ENCODE measurements at regions not wholly inside any gene's neighbourhood (a gene's known extent, or its start where the extent isn't known, plus 50 kb on each side); places are given as distances from the start of the nearest gene placed in this dataset.

DNA sequence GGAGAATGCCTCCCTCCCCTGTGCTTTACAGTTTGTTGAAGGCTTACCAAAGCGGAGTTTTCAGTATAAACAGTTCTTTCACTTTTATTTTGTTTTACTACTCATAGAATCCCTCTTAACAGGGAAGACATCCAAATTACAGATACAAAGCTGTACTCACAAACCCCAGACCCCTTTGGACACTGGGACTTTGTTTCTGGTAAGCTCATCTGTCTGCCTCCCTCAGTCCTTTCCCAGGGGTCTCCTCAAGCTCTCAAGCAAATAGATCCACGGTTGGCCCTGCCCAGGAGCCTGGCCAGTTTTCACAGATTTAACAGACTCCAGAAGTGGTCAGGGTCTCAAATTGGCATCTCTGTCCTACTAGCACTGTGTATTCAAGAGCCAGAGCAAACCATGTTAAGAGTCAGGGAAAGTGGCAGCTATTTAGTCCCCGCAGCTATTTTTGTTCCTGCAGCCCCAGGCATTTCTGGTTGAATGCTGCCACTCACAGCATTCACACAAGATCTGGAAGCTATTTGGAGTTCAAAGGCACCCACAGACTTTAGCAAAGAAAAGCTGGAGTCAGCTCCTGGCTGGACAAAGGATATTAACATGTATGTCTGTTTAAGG lies 54.2 kb downstream of the TMEM100 start:
- TF ChIP-seq, protein P1, sequence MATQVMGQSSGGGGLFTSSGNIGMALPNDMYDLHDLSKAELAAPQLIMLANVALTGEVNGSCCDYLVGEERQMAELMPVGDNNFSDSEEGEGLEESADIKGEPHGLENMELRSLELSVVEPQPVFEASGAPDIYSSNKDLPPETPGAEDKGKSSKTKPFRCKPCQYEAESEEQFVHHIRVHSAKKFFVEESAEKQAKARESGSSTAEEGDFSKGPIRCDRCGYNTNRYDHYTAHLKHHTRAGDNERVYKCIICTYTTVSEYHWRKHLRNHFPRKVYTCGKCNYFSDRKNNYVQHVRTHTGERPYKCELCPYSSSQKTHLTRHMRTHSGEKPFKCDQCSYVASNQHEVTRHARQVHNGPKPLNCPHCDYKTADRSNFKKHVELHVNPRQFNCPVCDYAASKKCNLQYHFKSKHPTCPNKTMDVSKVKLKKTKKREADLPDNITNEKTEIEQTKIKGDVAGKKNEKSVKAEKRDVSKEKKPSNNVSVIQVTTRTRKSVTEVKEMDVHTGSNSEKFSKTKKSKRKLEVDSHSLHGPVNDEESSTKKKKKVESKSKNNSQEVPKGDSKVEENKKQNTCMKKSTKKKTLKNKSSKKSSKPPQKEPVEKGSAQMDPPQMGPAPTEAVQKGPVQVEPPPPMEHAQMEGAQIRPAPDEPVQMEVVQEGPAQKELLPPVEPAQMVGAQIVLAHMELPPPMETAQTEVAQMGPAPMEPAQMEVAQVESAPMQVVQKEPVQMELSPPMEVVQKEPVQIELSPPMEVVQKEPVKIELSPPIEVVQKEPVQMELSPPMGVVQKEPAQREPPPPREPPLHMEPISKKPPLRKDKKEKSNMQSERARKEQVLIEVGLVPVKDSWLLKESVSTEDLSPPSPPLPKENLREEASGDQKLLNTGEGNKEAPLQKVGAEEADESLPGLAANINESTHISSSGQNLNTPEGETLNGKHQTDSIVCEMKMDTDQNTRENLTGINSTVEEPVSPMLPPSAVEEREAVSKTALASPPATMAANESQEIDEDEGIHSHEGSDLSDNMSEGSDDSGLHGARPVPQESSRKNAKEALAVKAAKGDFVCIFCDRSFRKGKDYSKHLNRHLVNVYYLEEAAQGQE (IDR thresholded peaks at IDR 0.05; ENCODE audit: low read depth), result no peak
- TF ChIP-seq RAD21 (IDR thresholded peaks at IDR 0.05; ENCODE audit: low read depth) (no peak), NFIC (IDR thresholded peaks at IDR 0.05) (no peak), ZBTB7A (IDR thresholded peaks at IDR 0.05; ENCODE audit: low read depth) (no peak), TCF12 (IDR thresholded peaks at IDR 0.05; ENCODE audit: low read depth) (no peak), CREB1 (IDR thresholded peaks at IDR 0.05; ENCODE audit: low read depth) (no peak)
- TF ChIP-seq, protein P2, sequence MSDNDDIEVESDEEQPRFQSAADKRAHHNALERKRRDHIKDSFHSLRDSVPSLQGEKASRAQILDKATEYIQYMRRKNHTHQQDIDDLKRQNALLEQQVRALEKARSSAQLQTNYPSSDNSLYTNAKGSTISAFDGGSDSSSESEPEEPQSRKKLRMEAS (IDR thresholded peaks at IDR 0.05), result no peak

DNA sequence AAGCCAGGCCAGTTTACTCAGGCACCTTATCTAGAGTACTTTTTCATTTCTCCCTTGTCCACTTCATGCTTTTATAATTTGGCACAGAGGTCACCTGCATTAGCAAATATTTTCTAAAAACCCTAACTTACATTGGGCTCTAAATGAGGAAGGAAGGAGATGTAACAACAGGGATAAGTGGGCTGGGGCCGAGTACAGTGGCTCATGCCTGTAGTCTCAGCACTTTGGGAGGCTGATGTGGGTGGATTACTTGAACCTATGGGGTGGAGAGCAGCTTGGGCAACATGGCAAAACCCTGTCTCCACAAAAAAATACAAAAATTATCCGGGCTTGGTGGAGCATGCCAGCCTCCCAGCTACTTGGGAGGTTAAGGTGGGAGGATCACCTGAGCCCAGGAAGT lies 55.9 kb downstream of the TMEM100 start:
- TF ChIP-seq NFIC (IDR thresholded peaks at IDR 0.05), result no peak

DNA sequence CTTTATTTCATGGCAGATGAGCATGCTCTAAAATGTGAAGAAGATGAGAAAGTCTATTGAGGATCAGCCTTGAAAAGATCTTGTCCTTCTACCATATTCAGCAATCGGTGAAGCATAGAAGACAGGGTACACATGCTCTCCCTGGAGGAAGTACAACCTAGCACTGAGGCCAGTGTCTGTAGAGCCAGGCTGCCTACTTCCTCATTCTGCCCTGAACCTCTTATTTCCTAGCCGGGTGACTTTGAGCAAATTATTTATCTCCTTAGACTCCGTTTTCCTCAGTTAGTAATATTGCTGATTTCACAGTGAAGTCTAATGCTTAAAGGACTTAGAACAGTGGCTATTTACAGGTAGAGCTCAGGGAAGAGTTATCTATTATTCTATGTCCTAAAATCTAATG lies 58.4 kb downstream of the TMEM100 start:
- TF ChIP-seq TAF1 (IDR thresholded peaks at IDR 0.05; ENCODE audit: low read depth) (no peak), ZBTB7A (IDR thresholded peaks at IDR 0.05; ENCODE audit: low read depth) (no peak), EGR1 (IDR thresholded peaks at IDR 0.05) (no peak), TEAD4 (IDR thresholded peaks at IDR 0.05) (no peak), FOXM1 (IDR thresholded peaks at IDR 0.05; ENCODE audit: borderline replicate concordance, low read depth) (no peak), YY1 (IDR thresholded peaks at IDR 0.05; ENCODE audit: low read depth) (no peak), CREB1 (IDR thresholded peaks at IDR 0.05; ENCODE audit: low read depth) (no peak), RAD21 (IDR thresholded peaks at IDR 0.05; ENCODE audit: low read depth) (no peak), EP300 (IDR thresholded peaks at IDR 0.05; ENCODE audit: borderline replicate concordance) (no peak)
- TF ChIP-seq, protein P1 (IDR thresholded peaks at IDR 0.05; ENCODE audit: low read depth), result no peak

DNA sequence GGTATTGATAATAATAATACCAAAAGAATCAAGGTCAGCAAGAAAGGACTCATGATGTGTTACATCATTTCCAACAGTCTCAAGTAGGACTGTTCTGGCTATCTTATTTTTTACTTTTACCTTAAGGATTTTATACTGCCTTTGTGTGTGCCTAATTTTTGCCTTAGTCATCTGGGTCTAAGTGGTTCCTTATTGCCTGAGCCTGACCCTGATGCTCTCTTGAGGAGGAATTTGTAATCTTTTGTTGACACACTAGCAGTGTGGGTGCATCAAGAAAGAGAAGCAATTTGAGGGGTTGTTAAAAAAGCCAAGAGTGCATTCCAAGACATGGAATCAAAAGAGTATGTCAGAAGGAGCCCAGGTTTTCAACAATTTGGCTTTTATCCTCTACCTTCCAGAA lies 59.3 kb downstream of the TMEM100 start:
- TF ChIP-seq, protein P2 (IDR thresholded peaks at IDR 0.05), result no peak
- TF ChIP-seq CEBPB (IDR thresholded peaks at IDR 0.05) (no peak), TEAD4 (IDR thresholded peaks at IDR 0.05) (no peak), EGR1 (IDR thresholded peaks at IDR 0.05) (no peak), YY1 (IDR thresholded peaks at IDR 0.05; ENCODE audit: low read depth) (no peak), NFIC (IDR thresholded peaks at IDR 0.05) (no peak), TAF1 (IDR thresholded peaks at IDR 0.05; ENCODE audit: low read depth) (no peak)
- TF ChIP-seq, protein P1 (IDR thresholded peaks at IDR 0.05; ENCODE audit: low read depth), result no peak
- TF ChIP-seq, protein P3, sequence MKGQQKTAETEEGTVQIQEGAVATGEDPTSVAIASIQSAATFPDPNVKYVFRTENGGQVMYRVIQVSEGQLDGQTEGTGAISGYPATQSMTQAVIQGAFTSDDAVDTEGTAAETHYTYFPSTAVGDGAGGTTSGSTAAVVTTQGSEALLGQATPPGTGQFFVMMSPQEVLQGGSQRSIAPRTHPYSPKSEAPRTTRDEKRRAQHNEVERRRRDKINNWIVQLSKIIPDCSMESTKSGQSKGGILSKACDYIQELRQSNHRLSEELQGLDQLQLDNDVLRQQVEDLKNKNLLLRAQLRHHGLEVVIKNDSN (IDR thresholded peaks at IDR 0.05), result no peak

DNA sequence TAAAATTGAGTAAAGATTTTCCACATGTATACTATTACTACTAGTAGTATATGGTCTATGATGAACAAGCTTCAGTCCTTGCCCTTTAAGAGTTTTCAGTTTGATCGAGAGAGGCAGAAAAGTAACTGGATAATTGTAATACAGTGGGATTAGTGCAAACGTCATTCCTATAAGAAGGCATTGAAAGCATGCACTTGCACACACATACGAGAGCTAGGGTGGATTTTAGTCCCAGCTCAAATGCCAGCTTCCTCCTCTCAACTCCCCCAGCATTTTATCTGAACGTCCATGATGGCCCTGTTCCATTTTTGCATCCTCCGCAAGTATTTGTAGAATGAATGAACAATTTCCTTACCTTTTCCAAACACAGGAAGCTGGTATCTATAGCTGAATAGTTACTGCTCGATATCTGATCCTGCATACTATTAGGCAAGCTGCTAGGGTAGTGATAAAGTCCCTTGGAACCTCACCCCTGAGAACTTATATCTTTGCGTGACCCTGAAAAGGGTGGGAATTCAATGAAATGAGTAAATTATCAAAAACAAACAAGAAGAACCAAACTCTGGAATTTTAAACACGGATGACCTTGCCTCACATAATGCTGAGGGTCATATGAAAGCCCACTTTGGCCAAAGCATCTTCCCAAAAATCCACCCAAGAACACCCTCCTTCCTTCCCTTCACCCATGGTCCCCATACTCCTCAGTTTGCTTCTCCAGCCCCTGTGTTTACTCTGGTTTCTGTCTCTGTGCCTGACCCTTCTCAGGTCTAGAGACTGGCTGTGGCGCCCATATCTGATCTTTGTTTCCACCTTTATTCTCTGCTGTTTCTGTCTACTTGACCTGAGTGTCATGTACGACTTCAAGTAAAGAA lies 60.5 kb downstream of the TMEM100 start:
- TF ChIP-seq TEAD4 (IDR thresholded peaks at IDR 0.05) (no peak), RAD21 (IDR thresholded peaks at IDR 0.05; ENCODE audit: low read depth) (no peak), EP300 (IDR thresholded peaks at IDR 0.05; ENCODE audit: borderline replicate concordance) (no peak), ZBTB7A (IDR thresholded peaks at IDR 0.05; ENCODE audit: low read depth) (no peak), YY1 (IDR thresholded peaks at IDR 0.05; ENCODE audit: low read depth) (no peak), TAF1 (IDR thresholded peaks at IDR 0.05; ENCODE audit: low read depth) (no peak), NFIC (IDR thresholded peaks at IDR 0.05) (no peak), CEBPB (IDR thresholded peaks at IDR 0.05) (no peak), FOXM1 (IDR thresholded peaks at IDR 0.05; ENCODE audit: borderline replicate concordance, low read depth) (no peak), CREB1 (IDR thresholded peaks at IDR 0.05; ENCODE audit: low read depth) (no peak), TCF12 (IDR thresholded peaks at IDR 0.05; ENCODE audit: low read depth) (no peak), EGR1 (IDR thresholded peaks at IDR 0.05) (no peak)
- TF ChIP-seq, protein P1 (IDR thresholded peaks at IDR 0.05; ENCODE audit: low read depth), result no peak
- TF ChIP-seq, protein P3 (IDR thresholded peaks at IDR 0.05), result no peak
- TF ChIP-seq, protein P2 (IDR thresholded peaks at IDR 0.05), result no peak

Measured in Ishikawa (cell line).